ENCODE measurements at regions not wholly inside any gene's neighbourhood (a gene's known extent, or its start where the extent isn't known, plus 50 kb on each side); places are given as distances from the start of the nearest gene placed in this dataset.

DNA sequence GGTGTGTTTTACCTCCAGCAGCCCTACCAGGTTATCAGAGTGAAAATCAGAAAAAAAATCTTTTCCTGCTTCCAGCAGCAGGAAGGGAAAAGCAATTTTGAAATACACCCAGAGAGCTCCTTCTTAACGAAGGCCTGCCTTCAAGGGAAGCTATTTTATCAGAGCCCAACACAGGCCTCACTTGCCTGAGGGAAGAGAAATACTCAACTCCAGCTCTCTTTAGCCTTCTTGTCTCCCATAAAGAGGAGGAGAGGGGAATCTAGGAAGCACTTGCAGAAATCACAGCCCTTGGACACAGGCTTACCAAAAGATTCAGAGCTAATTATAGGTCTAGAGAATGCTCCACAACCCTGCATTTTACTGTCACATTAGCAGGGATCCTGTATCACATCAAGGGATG lies 896.1 kb upstream of the CNTNAP5 start:
- Mint-ChIP-seq H3K36me3 (ENCODE audit: low read depth) (no peaks in the 10 kb centered on the region), H3K9me3 (peaks cover 7% of the 10 kb centered on the region), H3K4me1 (no peaks in the 10 kb centered on the region), H3K4me3 (no peak overlapping the region), H3K27ac (no peak overlapping the region), H3K27me3 (ENCODE audit: low read depth) (no peaks in the 10 kb centered on the region)
- TF ChIP-seq, protein P1, sequence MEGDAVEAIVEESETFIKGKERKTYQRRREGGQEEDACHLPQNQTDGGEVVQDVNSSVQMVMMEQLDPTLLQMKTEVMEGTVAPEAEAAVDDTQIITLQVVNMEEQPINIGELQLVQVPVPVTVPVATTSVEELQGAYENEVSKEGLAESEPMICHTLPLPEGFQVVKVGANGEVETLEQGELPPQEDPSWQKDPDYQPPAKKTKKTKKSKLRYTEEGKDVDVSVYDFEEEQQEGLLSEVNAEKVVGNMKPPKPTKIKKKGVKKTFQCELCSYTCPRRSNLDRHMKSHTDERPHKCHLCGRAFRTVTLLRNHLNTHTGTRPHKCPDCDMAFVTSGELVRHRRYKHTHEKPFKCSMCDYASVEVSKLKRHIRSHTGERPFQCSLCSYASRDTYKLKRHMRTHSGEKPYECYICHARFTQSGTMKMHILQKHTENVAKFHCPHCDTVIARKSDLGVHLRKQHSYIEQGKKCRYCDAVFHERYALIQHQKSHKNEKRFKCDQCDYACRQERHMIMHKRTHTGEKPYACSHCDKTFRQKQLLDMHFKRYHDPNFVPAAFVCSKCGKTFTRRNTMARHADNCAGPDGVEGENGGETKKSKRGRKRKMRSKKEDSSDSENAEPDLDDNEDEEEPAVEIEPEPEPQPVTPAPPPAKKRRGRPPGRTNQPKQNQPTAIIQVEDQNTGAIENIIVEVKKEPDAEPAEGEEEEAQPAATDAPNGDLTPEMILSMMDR (IDR thresholded peaks at IDR 0.05; ENCODE audit: unreplicated experiment in 3 of 3): no peak

DNA sequence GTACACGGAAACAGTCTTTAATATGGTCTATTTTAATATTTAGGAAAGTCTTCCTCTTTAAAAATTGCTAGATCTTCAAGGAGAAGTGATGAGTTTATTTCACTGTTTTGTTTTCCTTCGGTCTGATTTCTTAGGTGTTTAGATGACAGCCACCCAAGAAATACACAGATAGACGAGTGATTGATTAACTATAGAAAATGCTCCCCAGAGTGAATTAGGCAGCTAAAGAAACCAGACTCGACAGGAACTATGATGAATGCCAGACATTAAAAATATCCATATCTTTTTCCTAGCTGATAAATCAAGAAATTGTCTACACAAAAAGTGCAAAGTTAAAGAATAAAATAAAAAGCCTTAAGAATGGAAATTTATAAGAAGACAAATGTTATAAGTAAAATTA lies 888.7 kb upstream of the CNTNAP5 start:
- Mint-ChIP-seq H3K27ac (no peak overlapping the region), H3K4me1 (no peaks in the 10 kb centered on the region), H3K36me3 (ENCODE audit: low read depth) (no peaks in the 10 kb centered on the region), H3K27me3 (ENCODE audit: low read depth) (no peaks in the 10 kb centered on the region), H3K4me3 (no peak overlapping the region), H3K9me3 (peaks cover 9% of the 10 kb centered on the region)
- TF ChIP-seq, protein P1 (IDR thresholded peaks at IDR 0.05; ENCODE audit: unreplicated experiment in 3 of 3): no peak

DNA sequence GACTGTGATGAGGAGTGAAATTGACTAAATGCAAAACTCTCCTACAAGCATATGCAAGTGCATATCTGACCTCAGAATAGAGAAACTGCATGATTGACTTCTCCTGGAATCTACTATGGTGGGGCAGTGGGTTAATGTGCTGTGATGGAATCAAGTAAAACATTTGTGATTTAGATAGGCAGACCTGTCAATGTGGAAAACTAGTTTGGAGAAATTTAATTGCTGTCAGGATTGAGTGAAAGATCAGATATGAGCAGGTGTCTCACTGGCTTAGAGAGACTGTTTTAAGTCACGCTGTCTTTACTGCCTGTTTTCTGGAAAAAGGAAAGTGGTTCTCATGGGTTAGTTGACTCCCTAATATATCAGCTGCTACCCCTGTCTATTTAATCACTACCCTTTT lies 881.0 kb upstream of the CNTNAP5 start:
- no peaks in the 10 kb centered on the region for H3K4me1 Mint-ChIP-seq
- no peak overlapping the region for H3K27ac Mint-ChIP-seq
- peaks cover 9% of the 10 kb centered on the region for H3K9me3 Mint-ChIP-seq
- no peak overlapping the region for H3K4me3 Mint-ChIP-seq
- peaks cover 4% of the 10 kb centered on the region for H3K27me3 Mint-ChIP-seq (ENCODE audit: low read depth)
- TF ChIP-seq, protein P1 (IDR thresholded peaks at IDR 0.05; ENCODE audit: unreplicated experiment in 3 of 3): no peak
- H3K36me3 Mint-ChIP-seq (ENCODE audit: low read depth): no peaks in the 10 kb centered on the region

DNA sequence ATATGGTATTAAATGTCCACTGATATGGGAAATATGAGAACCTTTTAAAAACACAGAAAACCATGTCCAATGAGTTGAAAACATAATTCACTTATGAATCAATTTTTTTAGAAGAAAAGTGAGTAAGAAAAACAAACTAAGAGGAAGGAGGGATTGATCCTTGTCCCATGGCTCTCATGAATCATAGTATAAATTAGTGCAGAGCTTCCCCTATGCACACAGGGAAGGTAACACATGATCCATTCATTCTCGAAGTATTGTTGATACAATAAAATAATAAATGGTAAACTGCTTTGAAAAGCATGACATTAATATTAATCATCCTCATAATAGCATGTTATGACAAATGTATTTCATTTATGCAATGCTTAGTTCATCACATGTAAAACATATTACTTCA lies 872.0 kb upstream of the CNTNAP5 start:
- TF ChIP-seq, protein P1 (IDR thresholded peaks at IDR 0.05; ENCODE audit: unreplicated experiment in 3 of 3): no peak
- no peaks in the 10 kb centered on the region for H3K4me1 Mint-ChIP-seq

DNA sequence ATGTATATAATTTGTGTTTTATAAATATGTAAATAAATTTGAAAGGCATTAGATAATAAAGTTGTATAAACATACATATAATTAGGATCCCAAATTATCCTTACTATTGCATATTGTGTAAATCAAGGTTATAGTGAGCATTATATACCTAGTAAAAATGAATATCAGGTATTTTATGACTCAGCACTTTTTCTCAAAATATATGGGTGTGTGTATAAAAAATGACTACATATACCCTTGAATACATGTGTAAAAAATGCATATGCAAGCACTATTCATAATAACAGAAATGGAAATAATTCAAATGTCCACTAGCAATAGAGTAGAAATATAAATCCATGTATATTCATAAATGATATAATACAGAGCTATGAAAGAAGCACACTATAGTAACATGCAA lies 870.9 kb upstream of the CNTNAP5 start:
- no peak overlapping the region for H3K27ac Mint-ChIP-seq
- no peaks in the 10 kb centered on the region for H3K36me3 Mint-ChIP-seq (ENCODE audit: low read depth)
- TF ChIP-seq, protein P1 (IDR thresholded peaks at IDR 0.05; ENCODE audit: unreplicated experiment in 3 of 3): no peak
- H3K4me3 Mint-ChIP-seq: no peak overlapping the region
- no peaks in the 10 kb centered on the region for H3K27me3 Mint-ChIP-seq (ENCODE audit: low read depth)
- H3K9me3 Mint-ChIP-seq: no peaks in the 10 kb centered on the region
- H3K4me1 Mint-ChIP-seq: no peaks in the 10 kb centered on the region

More for the DNA sequence above, 872.0 kb upstream of the CNTNAP5 start:
- Mint-ChIP-seq H3K9me3 (no peaks in the 10 kb centered on the region), H3K27ac (peak overlapping the region in 1 of 3 experiments; percentile 37), H3K36me3 (ENCODE audit: low read depth) (no peaks in the 10 kb centered on the region), H3K27me3 (ENCODE audit: low read depth) (no peaks in the 10 kb centered on the region), H3K4me3 (no peak overlapping the region)

DNA sequence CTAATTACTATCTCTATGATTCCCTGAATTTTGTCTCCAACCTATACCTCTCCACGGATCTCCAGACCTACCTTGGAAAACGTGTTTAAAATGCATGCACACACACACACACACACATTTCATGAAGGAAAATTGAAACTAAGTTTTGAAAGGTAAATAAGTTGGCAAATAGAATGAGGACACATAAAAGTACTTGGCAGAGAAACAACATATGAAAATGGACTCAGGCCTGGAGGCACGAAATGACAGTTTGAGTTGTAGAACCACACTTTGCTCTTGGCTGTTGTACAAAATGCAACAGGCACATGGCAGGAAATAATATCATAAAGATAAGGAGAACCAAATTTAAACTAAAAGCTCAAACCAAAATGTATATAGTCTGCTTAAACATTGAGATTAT lies 868.1 kb upstream of the CNTNAP5 start:
- no peaks in the 10 kb centered on the region for H3K36me3 Mint-ChIP-seq (ENCODE audit: low read depth)
- no peaks in the 10 kb centered on the region for H3K9me3 Mint-ChIP-seq
- H3K27ac Mint-ChIP-seq: no peak overlapping the region
- H3K4me1 Mint-ChIP-seq: no peaks in the 10 kb centered on the region
- no peak overlapping the region for H3K4me3 Mint-ChIP-seq
- no peaks in the 10 kb centered on the region for H3K27me3 Mint-ChIP-seq (ENCODE audit: low read depth)
- TF ChIP-seq, protein P1 (IDR thresholded peaks at IDR 0.05; ENCODE audit: unreplicated experiment in 3 of 3): no peak
